HCEC 1CT (cell line): ENCODE measurements at regions not wholly inside any gene's neighbourhood (a gene's known extent, or its start where the extent isn't known, plus 50 kb on each side); places are given as distances from the start of the nearest gene placed in this dataset.

ENCODE experiments used
- DNase-seq: peaks from one replicate; pipeline ENCODE4 v3.0.0-alpha.2; 2017

DNA sequence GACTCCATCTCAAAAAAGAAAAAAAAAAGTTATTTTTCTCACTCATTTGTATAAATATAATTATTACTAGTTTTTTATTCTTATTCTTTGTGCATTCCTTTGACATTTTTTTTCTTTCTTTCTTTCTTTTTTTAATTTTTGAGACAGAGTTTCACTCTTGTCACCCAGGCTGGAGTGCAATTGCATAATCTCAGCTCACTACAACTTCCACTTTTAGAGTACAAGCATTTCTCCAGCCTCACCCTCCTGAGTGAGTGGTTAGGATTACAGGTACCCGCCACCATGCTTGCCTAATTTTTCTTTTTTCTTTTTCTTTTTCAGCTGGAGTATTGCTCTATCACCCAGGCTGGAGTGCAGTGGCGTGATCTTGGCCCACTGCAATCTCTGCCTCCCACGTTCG is 51.4 kb upstream of the JARID2 start:
- no peak for DNase-seq
